Stimulated activated naive CD8-positive, alpha-beta T cell treated with anti-CD3 and anti-CD28 coated beads, Interleukin-15, amount 100 ng/mL, for 72 hours (primary cell): ENCODE measurements at regions not wholly inside any gene's neighbourhood (a gene's known extent, or its start where the extent isn't known, plus 50 kb on each side); places are given as distances from the start of the nearest gene placed in this dataset.

Experiments
- ATAC-seq: fragments of 150-1000 bp; cut with Tn5 transposase; 2 replicates; pipeline ENCODE4 v1.10.0; 2021; ENCODE audit warnings: mild to moderate bottlenecking, moderate library complexity
- DNase-seq, 2 donors: peaks; one replicate each; pipeline ENCODE4 v3.0.0; 2021 to 2022
- H3K27ac Mint-ChIP-seq, 2 donors: one replicate each; pipeline ENCODE4 v1.8.0; 2022; ENCODE audit warnings: mild to moderate bottlenecking in 2 of 2, mixed read lengths in 2 of 2, moderate library complexity in 2 of 2
- H3K27me3 Mint-ChIP-seq: one replicate; pipeline ENCODE4 v1.8.0; 2022; ENCODE audit warnings: mixed read lengths
- H3K4me1 Mint-ChIP-seq: one replicate; pipeline ENCODE4 v1.8.0; 2022; ENCODE audit warnings: mild to moderate bottlenecking, mixed read lengths
- H3K4me3 Mint-ChIP-seq, 2 donors: one replicate each; pipeline ENCODE4 v1.8.0; 2022; ENCODE audit warnings: mild to moderate bottlenecking in 2 of 2, mixed read lengths in 2 of 2, moderate library complexity in 1 of 2
- H3K9me3 Mint-ChIP-seq, 2 donors: one replicate each; pipeline ENCODE4 v1.8.0; 2022; ENCODE audit warnings: mixed read lengths in 2 of 2

DNA sequence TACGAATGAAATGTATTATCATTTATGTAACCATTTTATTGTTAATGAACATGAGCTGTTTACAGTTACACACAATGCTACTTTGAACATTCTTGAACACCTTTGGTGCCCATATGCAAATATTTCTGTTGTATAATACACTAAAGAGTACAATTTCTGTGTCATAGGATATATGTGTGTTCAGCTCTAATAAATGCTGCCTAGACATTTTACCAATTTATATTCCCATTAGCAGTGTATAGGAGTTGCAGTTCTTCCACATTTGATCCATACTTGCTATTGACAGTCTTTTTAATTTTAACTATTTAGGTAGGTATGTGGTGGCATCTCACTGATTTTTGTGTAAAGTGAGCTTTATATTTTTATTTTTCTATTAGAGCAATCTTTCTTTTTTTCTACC is 331.8 kb downstream of the ZIC1 start:
- Mint-ChIP-seq H3K9me3 (peaks cover 0 to 8% of the 10 kb centered on the region in 2 donors), H3K4me1 (no peaks in the 10 kb centered on the region)

DNA sequence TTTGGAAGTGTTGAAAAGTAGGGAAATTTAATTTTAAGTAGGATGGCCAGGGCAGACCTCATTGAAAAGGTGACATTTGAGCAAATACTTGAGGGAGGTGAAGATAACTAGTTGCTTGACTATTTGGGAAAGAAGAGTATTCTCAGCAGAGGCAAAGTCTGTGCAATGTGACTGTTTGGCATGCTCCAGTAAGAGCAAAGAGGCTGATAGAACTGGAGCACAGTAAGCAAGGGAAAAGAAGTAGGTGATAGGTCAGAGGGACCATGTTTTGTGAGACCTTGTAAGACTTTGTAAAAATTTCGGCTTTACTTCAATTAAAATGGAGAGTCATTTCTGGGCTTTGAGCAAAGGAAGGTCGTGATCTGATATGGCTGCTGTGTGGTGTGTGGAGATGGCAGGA is 335.8 kb downstream of the ZIC1 start:
- no peak overlapping the region for H3K4me3 Mint-ChIP-seq
- H3K27ac Mint-ChIP-seq: no peak overlapping the region
- peaks cover 9 to 18% of the 10 kb centered on the region in 2 donors for H3K9me3 Mint-ChIP-seq
- no peak for DNase-seq
- H3K27me3 Mint-ChIP-seq: no peaks in the 10 kb centered on the region
- no peak for ATAC-seq
- no peaks in the 10 kb centered on the region for H3K4me1 Mint-ChIP-seq

More for the DNA sequence above, 331.8 kb downstream of the ZIC1 start:
- Mint-ChIP-seq H3K4me3 (no peak overlapping the region), H3K27me3 (no peaks in the 10 kb centered on the region), H3K27ac (no peak overlapping the region)
- DNase-seq (no peak), ATAC-seq (no peak)

DNA sequence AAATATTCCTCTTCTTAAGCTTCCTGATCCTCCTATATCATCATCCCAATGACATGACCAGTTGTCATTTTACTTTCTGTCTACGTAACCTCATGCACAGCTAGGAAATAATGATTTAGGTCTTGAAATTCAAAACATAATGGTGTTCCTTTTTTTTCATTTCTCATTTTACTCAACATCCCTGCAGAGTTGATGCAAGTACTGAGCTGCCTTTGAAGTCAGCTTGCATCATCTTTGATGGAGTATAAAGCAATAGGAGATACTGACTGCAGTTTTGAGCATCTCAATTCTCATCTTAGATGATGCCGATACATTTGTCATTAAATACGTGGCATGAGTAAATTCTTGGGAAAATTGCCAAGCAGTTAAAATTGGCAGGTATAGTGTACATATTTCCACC is 346.1 kb downstream of the ZIC1 start:
- Mint-ChIP-seq H3K27me3 (no peaks in the 10 kb centered on the region), H3K4me3 (no peak overlapping the region), H3K9me3 (peaks cover 0 to 3% of the 10 kb centered on the region in 2 donors), H3K27ac (no peak overlapping the region), H3K4me1 (no peaks in the 10 kb centered on the region)
- DNase-seq: no peak
- ATAC-seq: no peak

DNA sequence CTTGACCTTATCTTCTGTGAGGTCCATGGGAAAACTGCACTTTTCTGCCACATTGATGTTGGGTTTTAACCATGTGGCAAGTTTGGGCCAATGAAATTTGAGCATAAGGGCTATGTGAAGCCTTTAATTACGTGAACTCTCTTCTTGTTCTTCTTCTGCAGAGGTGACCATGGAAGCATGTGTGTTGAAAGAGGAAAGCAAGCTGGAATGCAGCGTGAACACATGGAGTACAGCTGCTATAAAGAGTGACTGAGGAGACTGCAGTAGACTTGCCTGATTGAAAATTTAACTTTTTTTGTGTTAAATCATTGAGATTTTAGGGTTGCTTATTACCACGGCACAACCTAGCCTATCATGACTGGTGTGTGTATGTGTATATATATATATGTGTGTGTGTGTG is 347.3 kb downstream of the ZIC1 start:
- no peaks in the 10 kb centered on the region for H3K27me3 Mint-ChIP-seq
- DNase-seq (no peak), ATAC-seq (no peak)
- H3K27ac Mint-ChIP-seq: no peak overlapping the region
- no peaks in the 10 kb centered on the region for H3K4me1 Mint-ChIP-seq
- H3K9me3 Mint-ChIP-seq: no peaks in the 10 kb centered on the region
- H3K4me3 Mint-ChIP-seq: no peak overlapping the region

DNA sequence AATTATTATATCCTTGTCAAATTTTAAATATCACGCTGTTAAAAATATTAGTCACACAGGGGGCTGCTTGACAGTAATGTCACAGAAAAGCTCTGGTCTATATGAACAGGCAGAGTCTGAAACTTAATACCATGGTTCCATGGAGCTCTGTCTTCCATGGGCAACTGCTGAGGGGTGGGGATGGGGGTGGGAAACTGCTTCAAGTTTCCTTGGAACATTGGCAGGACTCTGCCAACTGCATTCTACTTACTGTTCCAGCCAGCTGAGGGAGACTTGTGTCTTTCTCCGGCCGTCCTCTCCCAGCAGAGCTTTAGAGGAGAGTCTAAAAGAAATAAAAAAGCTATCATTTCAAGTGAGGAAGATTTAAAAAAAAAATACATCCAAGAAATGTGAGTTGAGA is 348.7 kb downstream of the ZIC1 start:
- Mint-ChIP-seq H3K4me3 (no peak overlapping the region), H3K27me3 (no peaks in the 10 kb centered on the region), H3K4me1 (no peaks in the 10 kb centered on the region), H3K9me3 (no peaks in the 10 kb centered on the region), H3K27ac (no peak overlapping the region)
- no peak for ATAC-seq
- DNase-seq: no peak

DNA sequence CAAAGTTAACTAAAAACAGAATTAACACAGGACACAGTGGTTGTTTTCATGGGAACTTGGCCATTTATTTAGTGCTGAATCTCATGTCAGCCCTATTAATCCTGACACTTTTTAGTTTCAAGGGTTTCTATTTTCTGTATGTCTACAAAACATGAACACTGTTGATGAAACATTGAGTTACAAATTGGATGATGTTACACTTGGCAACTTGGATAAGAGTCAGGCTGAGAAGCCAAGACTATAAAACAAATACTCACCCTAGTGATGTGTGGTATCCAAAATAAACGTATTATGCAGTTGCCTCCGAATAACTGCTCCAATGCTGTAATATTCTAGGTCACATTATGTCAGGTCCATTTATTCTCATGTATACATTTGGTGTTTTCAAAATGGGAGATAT is 349.6 kb downstream of the ZIC1 start:
- H3K4me3 Mint-ChIP-seq: no peak overlapping the region
- H3K27me3 Mint-ChIP-seq: no peaks in the 10 kb centered on the region
- H3K27ac Mint-ChIP-seq: no peak overlapping the region
- DNase-seq (no peak), ATAC-seq (no peak)
- H3K4me1 Mint-ChIP-seq: no peaks in the 10 kb centered on the region
- no peaks in the 10 kb centered on the region for H3K9me3 Mint-ChIP-seq

DNA sequence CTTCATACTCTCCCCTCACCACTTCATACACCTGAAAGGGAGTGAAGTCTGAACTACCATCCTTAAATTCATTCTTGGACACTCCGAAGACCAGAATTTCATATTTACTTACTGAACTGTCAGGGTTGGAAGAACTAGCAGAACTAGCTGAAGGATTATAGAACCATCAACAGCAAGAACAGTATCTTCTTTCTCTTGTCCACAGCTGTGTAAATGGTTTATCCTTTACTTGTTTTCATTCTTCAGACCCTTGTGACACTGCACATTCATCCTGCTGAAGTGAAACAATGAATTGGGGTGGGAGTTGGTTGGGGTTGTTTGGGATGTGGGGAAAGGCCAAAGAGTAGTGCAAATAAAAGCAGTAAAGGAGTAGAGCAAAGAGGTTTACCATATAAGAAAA is 350.9 kb downstream of the ZIC1 start:
- H3K4me1 Mint-ChIP-seq: no peaks in the 10 kb centered on the region
- no peaks in the 10 kb centered on the region for H3K9me3 Mint-ChIP-seq
- H3K27ac Mint-ChIP-seq: no peak overlapping the region
- H3K27me3 Mint-ChIP-seq: no peaks in the 10 kb centered on the region
- no peak overlapping the region for H3K4me3 Mint-ChIP-seq
- DNase-seq: no peak
- ATAC-seq: no peak

DNA sequence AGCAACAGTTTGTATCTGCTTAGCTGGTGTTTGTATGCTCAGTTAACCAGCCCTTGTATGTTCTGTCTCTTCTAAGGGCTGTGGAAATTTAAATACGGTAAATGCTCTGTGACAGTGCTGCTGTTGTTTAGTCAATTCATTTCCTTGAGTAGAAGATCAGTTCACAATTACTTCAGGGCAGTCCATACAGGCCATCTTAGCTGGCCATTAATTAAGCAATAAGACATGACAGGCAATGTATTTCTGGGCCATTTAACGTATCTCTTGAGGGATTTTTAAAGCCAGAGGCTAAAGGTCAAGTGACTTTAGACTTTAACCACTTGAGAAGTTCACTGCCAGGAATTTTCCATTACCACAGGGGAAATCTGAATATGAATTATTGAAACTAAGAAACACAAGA is 351.8 kb downstream of the ZIC1 start:
- H3K9me3 Mint-ChIP-seq: no peaks in the 10 kb centered on the region
- H3K4me3 Mint-ChIP-seq: no peak overlapping the region
- DNase-seq (no peak), ATAC-seq (no peak)
- no peaks in the 10 kb centered on the region for H3K27me3 Mint-ChIP-seq
- no peaks in the 10 kb centered on the region for H3K4me1 Mint-ChIP-seq
- no peak overlapping the region for H3K27ac Mint-ChIP-seq

DNA sequence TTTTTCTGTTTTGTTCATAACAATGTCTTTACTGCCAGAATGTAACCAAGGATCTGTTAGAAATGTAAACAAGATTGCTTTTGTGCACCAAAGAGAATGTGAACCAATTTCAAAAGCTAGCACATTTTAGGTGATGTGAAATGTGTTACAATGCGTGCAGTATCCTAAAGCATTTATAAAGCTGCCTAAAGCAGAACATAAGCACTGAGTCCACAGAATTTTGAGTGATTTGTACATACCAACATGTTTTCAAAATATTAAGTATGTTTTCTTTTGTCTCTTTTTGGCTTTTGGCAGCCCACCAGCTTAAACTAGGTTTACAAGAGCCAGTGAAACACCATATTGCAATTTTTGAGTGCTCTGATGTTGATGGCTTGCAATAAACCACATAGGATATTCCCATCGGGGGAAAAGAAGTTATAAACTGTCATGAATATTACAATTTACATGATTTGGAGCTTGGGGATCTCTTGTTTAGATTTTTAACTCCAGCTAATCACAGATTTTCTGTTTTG is 364.0 kb downstream of the ZIC1 start:
- H3K27ac Mint-ChIP-seq: no peak overlapping the region
- no peak overlapping the region for H3K4me3 Mint-ChIP-seq
- H3K4me1 Mint-ChIP-seq: no peaks in the 10 kb centered on the region
- ATAC-seq (no peak), DNase-seq (no peak)
- no peaks in the 10 kb centered on the region for H3K9me3 Mint-ChIP-seq
- H3K27me3 Mint-ChIP-seq: no peaks in the 10 kb centered on the region

DNA sequence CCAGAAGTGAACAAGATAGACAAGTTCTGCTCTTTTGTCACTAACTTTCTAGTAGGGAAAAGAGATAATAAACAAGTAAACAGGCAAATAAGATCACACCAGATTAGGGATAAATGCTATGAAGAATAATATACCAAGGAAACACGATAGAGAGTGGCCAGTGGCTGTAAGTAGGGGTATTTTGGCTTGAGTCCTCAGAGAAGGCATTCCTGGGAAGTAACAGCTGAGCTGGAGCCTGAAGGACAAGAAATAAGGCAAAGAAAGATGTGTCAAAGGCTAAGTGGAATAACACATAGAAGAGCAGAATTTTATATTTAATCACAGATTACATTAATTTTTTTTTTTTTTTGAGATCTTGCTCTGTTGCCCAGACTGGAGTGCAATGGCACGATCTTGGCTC is 366.2 kb downstream of the ZIC1 start:
- Mint-ChIP-seq H3K27me3 (no peaks in the 10 kb centered on the region), H3K4me3 (no peak overlapping the region), H3K4me1 (no peaks in the 10 kb centered on the region), H3K27ac (no peak overlapping the region), H3K9me3 (no peaks in the 10 kb centered on the region)
- DNase-seq (no peak), ATAC-seq (no peak)

DNA sequence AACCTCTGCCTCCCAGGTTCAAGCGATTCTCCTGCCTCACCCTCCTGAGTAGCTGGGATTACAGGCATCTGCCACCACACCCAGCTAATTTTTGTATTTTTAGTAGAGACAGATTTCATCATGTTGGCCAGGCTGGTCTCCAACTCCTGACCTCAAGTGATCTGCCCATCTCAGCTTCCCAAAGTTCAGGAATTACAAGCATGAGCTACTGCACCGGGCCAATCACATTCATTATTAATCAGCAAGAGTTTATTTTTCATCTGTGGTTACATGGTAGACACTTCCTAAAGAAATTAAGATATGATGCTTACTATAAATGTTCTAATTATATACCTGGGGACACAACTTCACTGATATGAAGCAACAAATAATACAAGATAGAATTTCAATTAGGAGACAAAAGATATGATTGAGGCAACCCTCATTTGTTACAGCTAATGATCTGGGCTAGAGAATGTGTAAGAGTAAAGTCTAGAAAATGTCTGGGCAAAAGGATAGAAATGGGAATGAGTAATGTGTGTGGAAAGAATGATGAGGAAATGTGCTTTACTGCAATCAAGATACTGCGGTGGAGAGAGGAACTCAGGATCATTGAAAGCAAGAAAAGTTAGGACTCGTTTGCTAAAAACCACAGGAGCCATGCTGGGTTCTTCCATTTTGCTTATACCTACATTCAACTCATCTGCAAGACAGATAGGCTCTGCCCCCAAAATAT is 366.8 kb downstream of the ZIC1 start:
- no peak for ATAC-seq
- H3K27ac Mint-ChIP-seq: no peak overlapping the region
- H3K27me3 Mint-ChIP-seq: no peaks in the 10 kb centered on the region
- H3K4me1 Mint-ChIP-seq: no peaks in the 10 kb centered on the region
- H3K4me3 Mint-ChIP-seq: no peak overlapping the region
- no peaks in the 10 kb centered on the region for H3K9me3 Mint-ChIP-seq
- no peak for DNase-seq

DNA sequence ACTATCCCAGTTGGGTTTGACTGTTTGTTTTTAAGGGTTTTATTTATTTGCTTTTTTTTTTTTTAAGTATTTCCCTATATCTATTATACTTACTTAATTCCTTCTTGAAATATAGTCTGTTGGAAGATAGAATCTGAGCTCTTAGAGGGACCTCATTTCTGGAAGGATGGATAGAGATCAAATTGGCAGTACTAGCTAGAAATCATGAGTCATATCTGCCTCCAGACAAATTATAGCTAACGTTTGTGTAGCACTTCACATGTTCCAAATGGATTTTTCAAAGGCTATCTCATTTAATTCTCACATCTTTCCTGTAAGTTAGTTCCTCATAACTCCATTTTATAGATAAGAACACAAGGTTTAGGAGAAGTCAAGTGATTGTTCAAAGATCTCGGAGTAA is 384.7 kb downstream of the ZIC1 start:
- H3K9me3 Mint-ChIP-seq: no peaks in the 10 kb centered on the region
- no peaks in the 10 kb centered on the region for H3K27me3 Mint-ChIP-seq
- H3K27ac Mint-ChIP-seq: no peak overlapping the region
- no peak for ATAC-seq
- no peaks in the 10 kb centered on the region for H3K4me1 Mint-ChIP-seq
- no peak overlapping the region for H3K4me3 Mint-ChIP-seq
- DNase-seq: no peak

DNA sequence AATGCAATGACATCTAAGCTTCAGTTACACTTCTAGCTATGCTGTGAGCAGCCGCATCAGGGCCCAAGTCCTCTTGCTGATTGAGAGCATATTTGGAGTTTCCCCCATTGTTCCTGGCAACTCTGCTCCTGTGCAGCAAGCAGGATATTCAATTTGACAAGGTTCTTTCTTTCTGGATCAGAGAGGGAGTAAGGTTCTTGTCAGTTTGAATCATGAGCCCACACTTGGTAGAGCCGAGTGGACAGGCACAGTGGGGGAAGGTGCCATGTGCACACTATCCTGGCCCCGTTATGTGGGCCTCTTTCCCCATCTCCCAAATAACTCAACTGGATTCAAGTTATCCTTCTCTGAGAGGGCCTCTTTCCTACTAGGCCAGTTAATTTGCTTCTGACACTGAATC is 385.4 kb downstream of the ZIC1 start:
- H3K4me1 Mint-ChIP-seq: no peaks in the 10 kb centered on the region
- no peak for ATAC-seq
- H3K9me3 Mint-ChIP-seq: no peaks in the 10 kb centered on the region
- H3K27me3 Mint-ChIP-seq: no peaks in the 10 kb centered on the region
- no peak overlapping the region for H3K4me3 Mint-ChIP-seq
- no peak for DNase-seq
- H3K27ac Mint-ChIP-seq: no peak overlapping the region

DNA sequence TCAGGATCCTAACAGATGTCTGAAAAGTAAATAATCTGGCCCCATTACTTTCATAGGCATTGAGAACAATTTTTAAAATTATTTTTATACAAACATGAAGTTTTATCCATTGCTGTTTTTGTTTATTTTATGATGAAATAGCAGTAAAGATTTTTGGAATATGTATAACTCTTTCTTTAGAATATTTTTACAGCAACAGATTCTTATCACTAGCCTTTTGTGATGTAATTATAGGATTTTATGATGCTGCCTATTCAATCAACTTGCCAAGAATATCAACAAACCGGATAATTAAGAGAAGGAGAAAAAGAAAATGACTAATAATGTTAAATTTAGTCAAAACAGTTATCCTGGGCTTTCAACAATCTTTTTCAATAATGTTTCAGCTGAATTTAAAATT is 386.3 kb downstream of the ZIC1 start:
- no peaks in the 10 kb centered on the region for H3K4me1 Mint-ChIP-seq
- no peaks in the 10 kb centered on the region for H3K27me3 Mint-ChIP-seq
- ATAC-seq (no peak), DNase-seq (no peak)
- H3K4me3 Mint-ChIP-seq: no peak overlapping the region
- no peak overlapping the region for H3K27ac Mint-ChIP-seq
- no peaks in the 10 kb centered on the region for H3K9me3 Mint-ChIP-seq

DNA sequence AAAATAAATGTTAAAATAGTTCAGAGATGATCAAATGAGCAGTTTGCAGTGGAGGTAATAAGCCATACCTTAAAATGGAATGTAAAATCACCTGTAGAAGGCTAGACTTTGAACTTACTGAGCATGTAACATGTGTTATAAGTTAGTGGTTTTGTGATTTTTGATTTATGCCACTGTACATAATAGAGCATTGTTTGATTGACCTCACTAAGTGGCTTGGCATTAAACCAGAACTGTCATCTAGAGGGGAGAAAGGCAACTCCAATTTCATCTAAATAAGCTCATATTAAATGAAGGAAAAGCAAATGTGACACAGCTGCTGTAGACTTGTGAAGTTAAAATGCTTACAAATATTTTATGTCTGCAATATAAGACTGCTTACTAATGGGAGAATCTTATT is 387.9 kb downstream of the ZIC1 start:
- no peak overlapping the region for H3K27ac Mint-ChIP-seq
- no peak for DNase-seq
- no peaks in the 10 kb centered on the region for H3K4me1 Mint-ChIP-seq
- ATAC-seq: no peak
- no peak overlapping the region for H3K4me3 Mint-ChIP-seq
- H3K9me3 Mint-ChIP-seq: no peaks in the 10 kb centered on the region
- H3K27me3 Mint-ChIP-seq: no peaks in the 10 kb centered on the region

DNA sequence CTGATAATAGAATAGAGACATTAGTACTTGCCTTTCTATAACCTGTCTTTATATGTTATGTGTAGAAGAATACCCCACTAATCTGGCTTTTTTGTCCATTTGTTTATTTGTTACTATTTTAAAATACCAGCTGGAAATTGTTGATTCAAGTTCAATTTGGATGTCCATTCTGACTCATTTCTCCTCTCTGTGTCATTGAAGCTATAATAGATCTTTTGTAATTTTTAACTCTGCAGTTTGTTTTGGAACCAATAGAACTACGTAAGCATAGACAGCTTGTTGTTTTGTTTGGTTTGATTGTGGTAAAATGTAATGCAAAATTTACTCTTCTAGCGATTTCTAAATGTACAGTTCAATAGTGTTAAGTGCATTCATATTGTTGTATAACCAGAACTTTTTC is 390.4 kb downstream of the ZIC1 start:
- Mint-ChIP-seq H3K4me1 (no peaks in the 10 kb centered on the region), H3K4me3 (no peak overlapping the region), H3K27ac (no peak overlapping the region), H3K27me3 (no peaks in the 10 kb centered on the region), H3K9me3 (no peaks in the 10 kb centered on the region)
- no peak for DNase-seq
- ATAC-seq: no peak

DNA sequence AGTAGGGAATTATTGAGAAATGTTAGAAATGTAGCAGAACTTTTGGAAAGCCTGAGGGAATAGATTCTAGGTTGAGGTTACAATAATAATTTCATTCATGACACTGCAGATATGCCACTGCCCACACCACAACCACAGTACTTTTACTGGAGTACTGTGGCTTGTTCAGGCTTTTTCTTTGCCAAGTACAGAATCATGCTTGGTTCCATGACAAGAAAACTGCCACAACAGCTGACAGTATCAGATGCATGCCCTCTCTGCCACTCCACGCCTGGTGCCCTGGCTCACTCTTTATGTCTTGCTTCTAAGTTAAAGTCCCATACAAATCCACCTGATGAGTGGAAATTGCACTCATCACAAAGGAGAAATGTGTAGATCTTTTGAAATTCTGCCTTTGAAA is 398.6 kb downstream of the ZIC1 start:
- Mint-ChIP-seq H3K9me3 (peaks cover 0 to 9% of the 10 kb centered on the region in 2 donors), H3K27me3 (no peaks in the 10 kb centered on the region), H3K4me3 (no peak overlapping the region), H3K4me1 (no peaks in the 10 kb centered on the region), H3K27ac (no peak overlapping the region)
- DNase-seq (no peak), ATAC-seq (no peak)
